GM12878 (cell line): ENCODE measurements at regions not wholly inside any gene's neighbourhood (a gene's known extent, or its start where the extent isn't known, plus 50 kb on each side); places are given as distances from the start of the nearest gene placed in this dataset.
A peak's percentile ranks its signal among the peaks of the same experiment; 100 is the strongest.

Source experiments
- ATAC-seq: fragments of 200-7000 bp; cut with Tn5 transposase; 3 replicates; pipeline ENCODE4 v1.9.1; 2020; ENCODE audit warnings: mild to moderate bottlenecking, moderate library complexity
- BruUV-seq: library from RNA; stranded (reverse); fragments of 400-500 nt; replicated peaks from 2 replicates; lab custom pipeline; 2021; lab: Mats Ljungman, UMichigan
- CTCF ChIA-PET: fragments of 300-600 bp; sonication (Branson Sonifier 250); formaldehyde crosslinking; extraction: SDS; loops from one replicate; lab custom pipeline; 2021; ENCODE audit warnings: inconsistent platforms; lab: Yijun Ruan, JAX
- POLR2A ChIA-PET: fragments of 350-600 bp; formaldehyde crosslinking; extraction: SDS; loops from one replicate; lab custom pipeline; 2021; ENCODE audit warnings: inconsistent platforms; lab: Charles Lee
- RAD21 ChIA-PET: fragments of 300-600 bp; sonication (Branson Sonifier 250); formaldehyde crosslinking; loops from one replicate; lab custom pipeline; 2023; ENCODE audit warnings: antibody characterized with exemption; ENCODE audit not compliant: unreplicated experiment; lab: Charles Lee
- SMC1A ChIA-PET: fragments of 300-600 bp; sonication (Branson Sonifier 250); formaldehyde crosslinking; loops from one replicate; lab custom pipeline; 2023; ENCODE audit not compliant: unreplicated experiment, uncharacterized antibody; lab: Charles Lee
- DNase-seq: peaks from one replicate; pipeline ENCODE4 v3.0.0-alpha.2; 2011; ENCODE audit warnings: low read depth, low spot score
- FAIRE-seq: peaks from 3 replicates; lab custom pipeline; 2011; peaks lifted over from hg19 to GRCh38; lab: Jason Lieb, UNC
- H2AFZ ChIP-seq: 2 replicates; pipeline ENCODE4 v1.6.0; 2011; ENCODE audit warnings: low read depth, low read length, control low read depth; ENCODE audit not compliant: control insufficient read depth
- H3K27ac ChIP-seq: 2 replicates; pipeline ENCODE4 v1.5.1; 2011; ENCODE audit warnings: control low read depth; ENCODE audit not compliant: control insufficient read depth, insufficient read depth
- H3K27me3 ChIP-seq, 2 experiments: replicated peaks in 1 of 2; 2 replicates each; pipeline versions ENCODE4 v1.6.0 to v1.6.1; 2011; ENCODE audit warnings: low read length in 1 of 2; ENCODE audit not compliant: control insufficient read depth in 2 of 2, insufficient read depth in 2 of 2
- H3K36me3 ChIP-seq, 2 experiments: 2 replicates each; pipeline ENCODE4 v1.5.1; 2011; ENCODE audit warnings: low read length in 1 of 2; ENCODE audit not compliant: control insufficient read depth in 2 of 2, insufficient read depth in 2 of 2
- H3K4me1 ChIP-seq: 2 replicates; pipeline ENCODE4 v1.6.1; 2011; ENCODE audit warnings: mild to moderate bottlenecking, low read length, moderate library complexity, mixed read lengths; ENCODE audit not compliant: control insufficient read depth, insufficient read depth
- H3K4me2 ChIP-seq: 2 replicates; pipeline ENCODE4 v1.6.0; 2011; ENCODE audit warnings: control low read depth; ENCODE audit not compliant: control insufficient read depth, insufficient read depth
- H3K4me3 ChIP-seq: fragments of 200-600 bp; sonication (generic); 2 replicates; pipeline ENCODE4 v1.5.1; 2016
- H3K79me2 ChIP-seq: 2 replicates; pipeline ENCODE4 v1.6.0; 2011; ENCODE audit warnings: low read length; ENCODE audit not compliant: control insufficient read depth, insufficient read depth
- H3K9ac ChIP-seq: 2 replicates; pipeline ENCODE4 v1.8.0; 2011; ENCODE audit warnings: low read length, control low read depth, mixed read lengths; ENCODE audit not compliant: control insufficient read depth, insufficient read depth
- H3K9me3 ChIP-seq: replicated peaks from 3 replicates; pipeline ENCODE4 v1.5.1; 2011; ENCODE audit warnings: mild to moderate bottlenecking, low read length; ENCODE audit not compliant: control insufficient read depth, insufficient read depth
- H4K20me1 ChIP-seq: 2 replicates; pipeline ENCODE4 v1.6.0; 2011; ENCODE audit not compliant: control insufficient read depth, insufficient read depth
- IKZF2 ChIP-seq, 2 experiments: fragments of 450-650 bp; IDR thresholded peaks; 2 replicates each; pipeline ENCODE4 v1.6.1; 2017; ENCODE audit warnings: mild to moderate bottlenecking in 2 of 2, moderate library complexity in 2 of 2
- MEF2A ChIP-seq: IDR thresholded peaks from 2 replicates; pipeline ENCODE4 v1.6.1; 2011; ENCODE audit warnings: low read depth, mild to moderate bottlenecking, low read length, moderate library complexity; ENCODE audit not compliant: insufficient read depth
- NFYA ChIP-seq: IDR thresholded peaks from 2 replicates; pipeline ENCODE4 v1.6.1; 2011; ENCODE audit warnings: low read depth, mild to moderate bottlenecking, low read length, improper control_type of control experiment, borderline replicate concordance
- SPI1 ChIP-seq: IDR thresholded peaks from 2 replicates; pipeline ENCODE4 v1.6.1; 2011; ENCODE audit warnings: low read depth, mild to moderate bottlenecking, low read length, moderate library complexity, borderline replicate concordance; ENCODE audit not compliant: insufficient read depth
- TCF3 ChIP-seq: IDR thresholded peaks from 2 replicates; pipeline ENCODE4 v1.6.1; 2012; ENCODE audit warnings: low read depth, mild to moderate bottlenecking, low read length, borderline replicate concordance; ENCODE audit not compliant: insufficient read depth
- in situ Hi-C: fragments of 300-500 bp; cut with MboI; formaldehyde crosslinking; loops from 9 replicates; pipeline ENCODE4 v1.14.3; 2018; ENCODE audit warnings: mixed read lengths
- intact Hi-C: fragments of 100-400 bp; cut with micrococcal nuclease; formaldehyde crosslinking; loops from one replicate; pipeline ENCODE4 v1.14.2; 2022; ENCODE audit not compliant: unreplicated experiment
- TF ChIP-seq, protein P1 (sequence below): fragments of 450-650 bp; IDR thresholded peaks from 2 replicates; pipeline ENCODE4 v1.6.1; 2018; ENCODE audit warnings: borderline replicate concordance, mild to moderate bottlenecking; ENCODE audit not compliant: partially characterized antibody

DNA sequence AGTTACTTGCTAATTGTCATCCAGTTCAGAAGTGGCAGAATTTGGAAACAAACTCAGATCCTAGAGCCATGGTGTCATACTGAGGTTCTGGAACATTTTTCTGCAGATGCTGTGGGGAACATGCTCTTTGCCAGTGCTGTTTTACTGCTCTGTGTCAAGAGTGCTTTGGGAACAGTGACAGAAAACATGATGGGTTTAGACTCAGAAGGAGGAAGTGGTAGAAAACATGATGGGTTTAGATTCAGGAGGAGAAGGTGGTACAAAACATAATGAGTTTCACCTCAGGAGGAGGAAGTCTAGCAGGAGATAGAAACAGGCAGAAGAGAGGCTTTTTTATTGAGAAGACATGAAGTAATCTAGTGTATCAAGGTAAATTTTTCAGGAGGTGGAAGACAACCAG lies 815.5 kb downstream of the DHX35 start:
- DNase-seq (no peak), FAIRE-seq (no peak), ATAC-seq (peak; percentile 64)
- no peaks in the 10 kb centered on the region for H3K4me1 ChIP-seq
- ChIA-PET CTCF (interaction anchor here (2.5 kb wide), 1 partner anchor 96 kb away, joined by 11 read pairs; no protein-coding TSS in a partner anchor), POLR2A (no interaction called here), RAD21 (interaction anchor here (1.9 kb wide), 1 partner anchor 32 kb away, joined by 7 read pairs; no protein-coding TSS in a partner anchor), SMC1A (interaction anchor here (1.7 kb wide), 1 partner anchor 49 kb away, joined by 5 read pairs; no protein-coding TSS in a partner anchor)
- no TSS peak for BruUV-seq
- intact Hi-C loops: loop anchor here (10.0 kb wide), 1 partner anchor 97 kb away; no protein-coding TSS in a partner anchor
- no peak overlapping the region for H3K4me3 ChIP-seq
- H4K20me1 ChIP-seq: no peaks in the 10 kb centered on the region
- H3K79me2 ChIP-seq: no peaks in the 10 kb centered on the region
- no peaks in the 10 kb centered on the region for H3K27me3 ChIP-seq
- in situ Hi-C loops: no loop called here
- H3K9ac ChIP-seq: no peak overlapping the region
- H3K36me3 ChIP-seq: no peaks in the 10 kb centered on the region
- H3K27ac ChIP-seq: no peak overlapping the region
- H3K4me2 ChIP-seq: no peak overlapping the region
- no peaks in the 10 kb centered on the region; the same call in 2 of the 3 replicates for H3K9me3 ChIP-seq
- H2AFZ ChIP-seq: no peak overlapping the region
- no peak for TF ChIP-seq NFYA
- TF ChIP-seq SPI1: peak; percentile 57; the same call in 1 of the 2 replicates
- no peak for TF ChIP-seq TCF3
- TF ChIP-seq MEF2A: no peak
- TF ChIP-seq IKZF2 (IDR thresholded peaks at IDR 0.05): peak; percentile 10 to 19; a peak in 2 of 4 replicates
- TF ChIP-seq, protein P1, sequence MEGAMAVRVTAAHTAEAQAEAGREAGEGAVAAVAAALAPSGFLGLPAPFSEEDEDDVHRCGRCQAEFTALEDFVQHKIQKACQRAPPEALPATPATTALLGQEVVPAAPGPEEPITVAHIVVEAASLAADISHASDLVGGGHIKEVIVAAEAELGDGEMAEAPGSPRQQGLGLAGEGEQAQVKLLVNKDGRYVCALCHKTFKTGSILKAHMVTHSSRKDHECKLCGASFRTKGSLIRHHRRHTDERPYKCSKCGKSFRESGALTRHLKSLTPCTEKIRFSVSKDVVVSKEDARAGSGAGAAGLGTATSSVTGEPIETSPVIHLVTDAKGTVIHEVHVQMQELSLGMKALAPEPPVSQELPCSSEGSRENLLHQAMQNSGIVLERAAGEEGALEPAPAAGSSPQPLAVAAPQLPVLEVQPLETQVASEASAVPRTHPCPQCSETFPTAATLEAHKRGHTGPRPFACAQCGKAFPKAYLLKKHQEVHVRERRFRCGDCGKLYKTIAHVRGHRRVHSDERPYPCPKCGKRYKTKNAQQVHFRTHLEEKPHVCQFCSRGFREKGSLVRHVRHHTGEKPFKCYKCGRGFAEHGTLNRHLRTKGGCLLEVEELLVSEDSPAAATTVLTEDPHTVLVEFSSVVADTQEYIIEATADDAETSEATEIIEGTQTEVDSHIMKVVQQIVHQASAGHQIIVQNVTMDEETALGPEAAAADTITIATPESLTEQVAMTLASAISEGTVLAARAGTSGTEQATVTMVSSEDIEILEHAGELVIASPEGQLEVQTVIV: peak; percentile 17
- TF ChIP-seq, all 136 proteins: peak for 3
